Adrenal gland (tissue), 5 donors: ENCODE measurements at regions not wholly inside any gene's neighbourhood (a gene's known extent, or its start where the extent isn't known, plus 50 kb on each side); places are given as distances from the start of the nearest gene placed in this dataset.

Experiments
- CTCF ChIP-seq, 6 experiments: fragments of 450-650 bp in 4 of 6; fragments of 200-600 bp in 2 of 6; sonication (generic) in 1 of 6; IDR thresholded peaks; 1 replicate in 5 of 6; 2 replicates in 1 of 6; pipeline versions ENCODE4 v1.5.1 to v1.8.0; 2016 to 2021; ENCODE audit warnings: antibody characterized with exemption in 6 of 6, mild to moderate bottlenecking in 2 of 6, moderate library complexity in 1 of 6
- POLR2A ChIP-seq, 2 donors: fragments of 450-650 bp; IDR thresholded peaks; one replicate each; pipeline ENCODE4 v1.6.1; 2017; ENCODE audit warnings: antibody characterized with exemption in 2 of 2, mild to moderate bottlenecking in 2 of 2, moderate library complexity in 1 of 2
- donor health status: DM: no; HTN: no; CAD: no.

- TF ChIP-seq POLR2A (IDR thresholded peaks at IDR 0.05) (no peak), CTCF (IDR thresholded peaks at IDR 0.05) (no peak)
Observed at GRCh38 chr3:102005551-102005950, 156.2 kb downstream of the NFKBIZ start.
